Heart left ventricle (tissue), 16 donors: ENCODE measurements at regions not wholly inside any gene's neighbourhood (a gene's known extent, or its start where the extent isn't known, plus 50 kb on each side); places are given as distances from the start of the nearest gene placed in this dataset.

Source experiments
- ATAC-seq, 4 donors: fragments of 200-7000 bp; cut with Tn5 transposase; one replicate each; pipeline ENCODE4 v1.9.1; 2020 to 2022; ENCODE audit warnings: moderate library complexity in 4 of 4, mild to moderate bottlenecking in 3 of 4, moderate number of reproducible peaks in 1 of 4
- DNase-seq, 5 donors: peaks; one replicate each; pipeline ENCODE4 v3.0.0-alpha.2; 2020
- H3K27ac ChIP-seq, 12 donors: fragments of 200-600 bp; sonication (generic) in 4 of 12; one replicate each; pipeline versions ENCODE4 v1.5.0 to v1.8.0; 2016 to 2022; ENCODE audit warnings: mild to moderate bottlenecking in 2 of 12
- H3K27me3 ChIP-seq, 9 donors: fragments of 200-600 bp; sonication (generic) in 2 of 9; one replicate each; pipeline versions ENCODE4 v1.5.1 to v1.8.0; 2016 to 2022; ENCODE audit warnings: mild to moderate bottlenecking in 3 of 9
- H3K36me3 ChIP-seq, 9 donors: fragments of 200-600 bp; sonication (generic) in 2 of 9; one replicate each; pipeline versions ENCODE4 v1.5.0 to v1.8.0; 2018 to 2022; ENCODE audit warnings: mild to moderate bottlenecking in 2 of 9
- H3K4me1 ChIP-seq, 12 donors: fragments of 200-600 bp; sonication (generic) in 4 of 12; one replicate each; pipeline versions ENCODE4 v1.5.0 to v1.8.0; 2016 to 2022; ENCODE audit warnings: mild to moderate bottlenecking in 3 of 12
- H3K4me3 ChIP-seq, 12 donors: fragments of 200-600 bp; sonication (generic) in 4 of 12; one replicate each; pipeline versions ENCODE4 v1.5.0 to v1.8.0; 2017 to 2022; ENCODE audit warnings: mild to moderate bottlenecking in 9 of 12, moderate library complexity in 4 of 12
- H3K9me3 ChIP-seq, 12 donors: fragments of 200-600 bp; sonication (generic) in 4 of 12; one replicate each; pipeline versions ENCODE4 v1.5.0 to v1.8.0; 2016 to 2022; ENCODE audit warnings: mild to moderate bottlenecking in 1 of 12
- CTCF ChIP-seq, 12 donors: fragments of 200-600 bp; sonication (generic) in 4 of 12; IDR thresholded peaks; one replicate each; pipeline versions ENCODE4 v1.5.0 to v1.8.0; 2018 to 2022; ENCODE audit warnings: antibody characterized with exemption in 12 of 12, mild to moderate bottlenecking in 5 of 12
- POLR2A ChIP-seq, 2 donors: fragments of 450-650 bp; IDR thresholded peaks; one replicate each; pipeline ENCODE4 v1.6.1; 2017; ENCODE audit warnings: antibody characterized with exemption in 2 of 2, mild to moderate bottlenecking in 2 of 2, moderate library complexity in 2 of 2
- WGBS, 4 donors: extraction: QIAGEN DNeasy Blood & Tissue Kit in 2 of 4; methylation state at CpG; one replicate each; pipeline versions ENCODE4 v1.1.5 to v1.1.7; 2013 to 2018; 5-methylcytosine and 5-hydroxymethylcytosine counted together
- intact Hi-C, 10 donors: fragments of 100-400 bp; cut with DNase I; formaldehyde crosslinking; loops; one replicate each; pipeline versions ENCODE4 v1.11.1 to v1.14.2; 2022
- donor health status: ischemic (EF 13 %, LVEDD 7.1; RV severe dilation, severe dysfunction).
- donor health status: healthy with polysubstance abuse.
- donor health status: DM: no; HTN: yes; CAD: no.
- donor health status: DM: no; HTN: no; CAD: no.
- donor health status: ischemic (EF 25% LVEDD 6.9; RV normal size, moderate dysfunction).
- donor health status: ischemic (EF 25% LVEDD 5.7; RV mildly dilated, moderate dysfunction).
- donor health status: healthy.
- donor health status: DM: yes; HTN: yes; CAD: no.
- donor health status: ischemic (EF 35%, LVEDD 5.7; RV mildly dilated, moderate dysfunction).
- donor health status: nonischemic (EF 11% LVEDD 7.7; RV severe dilation, severe dysfunction).
- donor health status: DM: yes; HTN: yes; CAD: no.
- donor health status: PGD.
- donor health status: ischemic (EF 29% LVEDD 5.4; RV normal size, mild dysfunction).
- donor health status: nonischemic (EF 23%, LVEDD 6.1; RV moderate dilation, normal function).

GRCh38 chr1:90382161-90382560, 334.9 kb downstream of the BARHL2 start:
- intact Hi-C loops, result no loop called here
- H3K27me3 ChIP-seq, result no peaks in the 10 kb centered on the region
- no peaks in the 10 kb centered on the region for H3K9me3 ChIP-seq
- H3K4me3 ChIP-seq, result no peak overlapping the region
- no peak for DNase-seq
- no peak for TF ChIP-seq CTCF (IDR thresholded peaks at IDR 0.05)
- TF ChIP-seq POLR2A (IDR thresholded peaks at IDR 0.05), result no peak
- H3K27ac ChIP-seq, result no peak overlapping the region
- H3K36me3 ChIP-seq, result no peaks in the 10 kb centered on the region
- WGBS, 4 donors, result 78 to 84% (median 84%) methylated on average over 4 of the region's 4 CpGs
- peaks cover 0 to 4% (median 0%) of the 10 kb centered on the region in 12 donors for H3K4me1 ChIP-seq
- ATAC-seq, result no peak

DNA sequence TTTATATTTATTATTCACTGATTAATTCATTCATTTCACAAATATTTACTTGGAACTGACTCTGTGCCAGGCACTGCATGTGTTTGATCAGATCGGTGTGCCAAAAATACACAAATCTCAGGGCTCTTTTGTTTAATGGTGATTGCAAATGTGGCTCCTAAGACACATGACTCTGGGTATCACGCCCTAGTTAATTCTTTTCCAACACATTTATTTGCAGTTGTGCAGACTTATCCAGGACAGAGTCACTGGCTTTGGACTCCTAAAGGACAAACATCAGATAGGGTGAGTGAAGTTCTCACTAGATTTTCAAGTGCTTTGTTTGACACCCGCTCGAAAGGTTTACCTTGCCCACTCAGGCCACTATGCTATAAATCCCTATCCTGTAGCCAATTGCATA, 335.5 kb downstream of the BARHL2 start:
- DNase-seq (no peak), ATAC-seq (no peak)
- Histone ChIP-seq H3K36me3 (no peaks in the 10 kb centered on the region), H3K27ac (no peak overlapping the region), H3K4me1 (peaks cover 0 to under 1% (median 0%) of the 10 kb centered on the region in 12 donors), H3K9me3 (no peaks in the 10 kb centered on the region), H3K4me3 (no peak overlapping the region), H3K27me3 (no peaks in the 10 kb centered on the region)
- TF ChIP-seq CTCF (IDR thresholded peaks at IDR 0.05), result no peak
- TF ChIP-seq POLR2A (IDR thresholded peaks at IDR 0.05), result no peak
- WGBS, 4 donors, result 83 to 89% (median 85%) methylated on average over 4 of the region's 4 CpGs
- intact Hi-C loops, result no loop called here

GRCh38 chr1:90371448-90371813, 345.7 kb downstream of the BARHL2 start:
- Histone ChIP-seq H3K4me1 (no peaks in the 10 kb centered on the region), H3K27ac (no peak overlapping the region), H3K27me3 (no peaks in the 10 kb centered on the region), H3K36me3 (no peaks in the 10 kb centered on the region), H3K4me3 (no peak overlapping the region), H3K9me3 (peaks cover 0 to 4% (median 0%) of the 10 kb centered on the region in 12 donors)
- TF ChIP-seq POLR2A (IDR thresholded peaks at IDR 0.05) (no peak), CTCF (IDR thresholded peaks at IDR 0.05) (no peak)
- ATAC-seq (no peak), DNase-seq (no peak)
- WGBS, 4 donors, result 74 to 89% (median 83%) methylated on average over 1 of the region's 1 CpG
- intact Hi-C loops, result no loop called here

GRCh38 chr1:90370686-90371447, 346.2 kb downstream of the BARHL2 start:
- no peak for ATAC-seq
- no peak for DNase-seq
- no peaks in the 10 kb centered on the region for H3K4me1 ChIP-seq
- intact Hi-C loops, result no loop called here
- no peak overlapping the region for H3K4me3 ChIP-seq
- 86 to 92% (median 87%) methylated on average over 4 of the region's 4 CpGs for WGBS, 4 donors
- H3K9me3 ChIP-seq, result peaks cover 0 to 4% (median 0%) of the 10 kb centered on the region in 12 donors
- H3K27ac ChIP-seq, result no peak overlapping the region
- TF ChIP-seq POLR2A (IDR thresholded peaks at IDR 0.05), result no peak
- TF ChIP-seq CTCF (IDR thresholded peaks at IDR 0.05), result no peak
- H3K36me3 ChIP-seq, result no peaks in the 10 kb centered on the region
- no peaks in the 10 kb centered on the region for H3K27me3 ChIP-seq
